H4 (cell line): ENCODE measurements at regions not wholly inside any gene's neighbourhood (a gene's known extent, or its start where the extent isn't known, plus 50 kb on each side); places are given as distances from the start of the nearest gene placed in this dataset.

Experiments
- DNase-seq: peaks from one replicate; pipeline ENCODE4 v3.0.0-alpha.2; 2015; ENCODE audit warnings: low spot score

- no peak for DNase-seq
Measured at GRCh38 chr2:139034064-139034463, 253.9 kb upstream of the NXPH2 start.

GRCh38 chr2:139033300-139033699, 253.1 kb upstream of the NXPH2 start:
- peak; percentile 33 for DNase-seq

GRCh38 chr2:139031722-139032121, 251.5 kb upstream of the NXPH2 start:
- peak; percentile 29 for DNase-seq

GRCh38 chr2:139020287-139020686, 240.1 kb upstream of the NXPH2 start:
- no peak for DNase-seq

- no peak for DNase-seq
Measured at GRCh38 chr2:139018252-139018651, 238.1 kb upstream of the NXPH2 start.

- DNase-seq: no peak
Measured at GRCh38 chr2:139007130-139007529, 226.9 kb upstream of the NXPH2 start.

- DNase-seq: no peak
Measured at GRCh38 chr2:139000131-139000785, 220.1 kb upstream of the NXPH2 start.

GRCh38 chr2:138997856-138998517, 217.8 kb upstream of the NXPH2 start:
- no peak for DNase-seq

GRCh38 chr2:138997346-138997745, 217.2 kb upstream of the NXPH2 start:
- DNase-seq: no peak

GRCh38 chr2:138994502-138994901, 214.3 kb upstream of the NXPH2 start:
- DNase-seq: no peak

GRCh38 chr2:138985881-138986280, 205.7 kb upstream of the NXPH2 start:
- no peak for DNase-seq

- no peak for DNase-seq
Measured at GRCh38 chr2:138979131-138979785, 199.1 kb upstream of the NXPH2 start.

- peak; percentile 75 for DNase-seq
Measured at GRCh38 chr2:138974651-138975050, 194.5 kb upstream of the NXPH2 start.

GRCh38 chr2:138964418-138964817, 184.2 kb upstream of the NXPH2 start:
- DNase-seq: no peak

- no peak for DNase-seq
Measured at GRCh38 chr2:138962686-138963085, 182.5 kb upstream of the NXPH2 start.

- no peak for DNase-seq
Measured at GRCh38 chr2:138960191-138960590, 180.0 kb upstream of the NXPH2 start.

- no peak for DNase-seq
Measured at GRCh38 chr2:138959031-138959430, 178.8 kb upstream of the NXPH2 start.

- DNase-seq: no peak
Measured at GRCh38 chr2:138956116-138956515, 175.9 kb upstream of the NXPH2 start.

- DNase-seq: no peak
Measured at GRCh38 chr2:138950486-138950885, 170.3 kb upstream of the NXPH2 start.

- no peak for DNase-seq
Measured at GRCh38 chr2:138949517-138949916, 169.3 kb upstream of the NXPH2 start.

- peak; percentile 94 for DNase-seq
Measured at GRCh38 chr2:138948070-138948539, 167.9 kb upstream of the NXPH2 start.

- DNase-seq: no peak
Measured at GRCh38 chr2:138943470-138943869, 163.3 kb upstream of the NXPH2 start.

GRCh38 chr2:138942466-138942865, 162.3 kb upstream of the NXPH2 start:
- DNase-seq: no peak
